Osteoblast (primary cell): ENCODE measurements at regions not wholly inside any gene's neighbourhood (a gene's known extent, or its start where the extent isn't known, plus 50 kb on each side); places are given as distances from the start of the nearest gene placed in this dataset. TPM values are rescaled to one million over a fixed set of nuclear protein-coding genes. Genes with fewer than 3 reads are reported as not detected.

ENCODE experiments used
- DNase-seq: peaks from one replicate; pipeline ENCODE4 v3.0.0; 2011; ENCODE audit warnings: low spot score, mixed read lengths; ENCODE audit not compliant: insufficient read length; ENCODE audit errors: missing footprints
- H2AFZ ChIP-seq: 2 replicates; pipeline ENCODE4 v1.6.0; 2011; ENCODE audit warnings: mild to moderate bottlenecking, low read length
- H3K27ac ChIP-seq: 2 replicates; pipeline ENCODE4 v1.5.1; 2011; ENCODE audit warnings: mild to moderate bottlenecking, low read depth, low read length, moderate library complexity
- H3K27me3 ChIP-seq: 2 replicates; pipeline ENCODE4 v1.6.0; 2012; ENCODE audit warnings: mild to moderate bottlenecking, control low read depth, inconsistent platforms, low read length, moderate library complexity; ENCODE audit not compliant: insufficient read depth
- H3K36me3 ChIP-seq: 2 replicates; pipeline ENCODE4 v1.5.1; 2011; ENCODE audit warnings: mild to moderate bottlenecking, low read length, control low read depth, moderate library complexity; ENCODE audit not compliant: insufficient read depth
- H3K4me1 ChIP-seq: 2 replicates; pipeline ENCODE4 v1.5.1; 2011; ENCODE audit warnings: mild to moderate bottlenecking, low read length, control low read depth, moderate library complexity; ENCODE audit not compliant: insufficient read depth
- H3K4me2 ChIP-seq: 2 replicates; pipeline ENCODE4 v1.6.0; 2011; ENCODE audit warnings: mild to moderate bottlenecking, low read length; ENCODE audit not compliant: insufficient read depth
- H3K4me3 ChIP-seq: fragments of 200-600 bp; sonication (generic); 3 replicates; pipeline ENCODE4 v1.5.1; 2012; ENCODE audit warnings: mild to moderate bottlenecking, low read length, inconsistent platforms; ENCODE audit not compliant: insufficient read depth
- H3K79me2 ChIP-seq: 2 replicates; pipeline ENCODE4 v1.6.0; 2012; ENCODE audit warnings: mild to moderate bottlenecking, low read length, control low read depth, inconsistent platforms; ENCODE audit not compliant: insufficient read depth
- H3K9me3 ChIP-seq: 2 replicates; pipeline ENCODE4 v1.5.1; 2011; ENCODE audit warnings: low read depth, low read length, control low read depth
- H4K20me1 ChIP-seq: 2 replicates; pipeline ENCODE4 v1.6.0; 2012; ENCODE audit warnings: mild to moderate bottlenecking, low read length, control low read depth; ENCODE audit not compliant: insufficient read depth
- CTCF ChIP-seq: IDR thresholded peaks from 2 replicates; pipeline ENCODE4 v1.5.1; 2011; ENCODE audit warnings: mild to moderate bottlenecking, low read depth, low read length, moderate library complexity; ENCODE audit errors: extremely low read depth
- small RNA-seq: library from RNA; depleted of rRNA; stranded (forward); fragments of <200 nt; gene quantifications from one replicate; pipeline ENCODE3, GENCODE V24; 2012

DNA sequence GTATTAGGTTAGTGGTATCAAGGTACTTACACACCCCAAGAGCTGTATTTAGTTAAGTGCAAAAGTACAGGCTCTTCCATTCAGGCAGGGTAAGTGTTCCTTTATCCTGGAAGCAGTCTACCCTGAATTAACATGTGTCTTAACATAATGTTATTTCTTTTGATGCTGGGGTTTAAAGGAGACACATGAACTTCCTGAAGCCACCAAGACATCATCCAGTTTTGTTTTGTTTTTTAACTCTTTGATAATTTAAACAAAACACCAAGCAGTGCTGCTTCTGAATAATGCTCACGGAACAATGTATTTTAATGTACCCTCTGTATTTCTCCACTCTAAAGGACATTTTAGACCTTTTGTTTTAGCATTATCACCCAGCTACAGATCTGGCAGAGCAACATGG, 50.5 kb upstream of the PLCB4 start:
- no peak overlapping the region for H3K4me3 ChIP-seq
- H4K20me1 ChIP-seq, result no peaks in the 10 kb centered on the region
- H3K36me3 ChIP-seq, result no peaks in the 10 kb centered on the region
- peak overlapping the region; percentile 29 for H2AFZ ChIP-seq
- no peaks in the 10 kb centered on the region for H3K27me3 ChIP-seq
- no peak for TF ChIP-seq CTCF
- H3K9me3 ChIP-seq, result no peaks in the 10 kb centered on the region
- peak; percentile 59 for DNase-seq
- H3K4me2 ChIP-seq, result no peak overlapping the region
- no peaks in the 10 kb centered on the region for H3K79me2 ChIP-seq
- H3K4me1 ChIP-seq, result peaks cover 14% of the 10 kb centered on the region
- H3K27ac ChIP-seq, result no peak overlapping the region

Small RNA genes lying in the stretch of these regions (small RNA-seq; reads per million reads assigned to genes)
- not detected for gene RF00017
